GM23338 (cell line): ENCODE measurements at regions not wholly inside any gene's neighbourhood (a gene's known extent, or its start where the extent isn't known, plus 50 kb on each side); places are given as distances from the start of the nearest gene placed in this dataset.

Source experiments
- EZH2phosphoT487 ChIP-seq: fragments of 200-600 bp; sonication (generic); IDR thresholded peaks from one replicate; pipeline ENCODE4 v1.8.1; 2018; ENCODE audit warnings: antibody characterized with exemption; ENCODE audit not compliant: unreplicated experiment
- POLR2AphosphoS5 ChIP-seq: IDR thresholded peaks from 2 replicates; pipeline ENCODE4 v1.6.1; 2016; ENCODE audit warnings: antibody characterized with exemption, low read depth
- TF ChIP-seq, protein P1 (sequence below), 2 experiments: fragments of 200-600 bp in 1 of 2; sonication (generic) in 1 of 2; conservative IDR thresholded peaks; 2 replicates each; pipeline versions ENCODE4 v1.5.1 to v1.6.1; 2016 to 2017; ENCODE audit warnings: antibody characterized with exemption in 2 of 2, low read depth in 2 of 2, mild to moderate bottlenecking in 2 of 2, moderate library complexity in 1 of 2
- TF ChIP-seq, protein P2 (sequence below): IDR thresholded peaks from one replicate; pipeline ENCODE4 v1.6.1; 2018; ENCODE audit warnings: antibody characterized with exemption; ENCODE audit not compliant: unreplicated experiment

DNA sequence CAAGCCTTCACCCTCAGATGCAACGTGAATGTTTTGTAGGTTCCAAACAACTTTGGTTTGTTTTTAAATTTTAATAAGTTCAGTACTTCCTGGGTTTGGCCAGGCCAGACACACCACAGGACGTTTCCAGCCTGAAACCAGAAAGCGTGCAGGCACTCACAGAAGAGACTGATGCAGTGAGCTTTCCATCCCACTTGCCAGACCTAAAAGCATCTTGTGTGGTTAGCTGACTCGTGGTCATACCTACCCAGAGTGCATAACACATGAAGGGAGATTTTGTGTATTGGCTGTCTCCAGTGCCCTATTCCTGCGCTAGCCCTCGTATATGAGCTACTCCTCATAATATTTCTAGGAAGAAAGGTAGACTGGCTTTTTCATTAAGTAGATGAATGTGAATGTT, 297.3 kb upstream of the FAR2 start:
- no peak for TF ChIP-seq POLR2AphosphoS5
- TF ChIP-seq EZH2phosphoT487, result no peak
- TF ChIP-seq, protein P1, sequence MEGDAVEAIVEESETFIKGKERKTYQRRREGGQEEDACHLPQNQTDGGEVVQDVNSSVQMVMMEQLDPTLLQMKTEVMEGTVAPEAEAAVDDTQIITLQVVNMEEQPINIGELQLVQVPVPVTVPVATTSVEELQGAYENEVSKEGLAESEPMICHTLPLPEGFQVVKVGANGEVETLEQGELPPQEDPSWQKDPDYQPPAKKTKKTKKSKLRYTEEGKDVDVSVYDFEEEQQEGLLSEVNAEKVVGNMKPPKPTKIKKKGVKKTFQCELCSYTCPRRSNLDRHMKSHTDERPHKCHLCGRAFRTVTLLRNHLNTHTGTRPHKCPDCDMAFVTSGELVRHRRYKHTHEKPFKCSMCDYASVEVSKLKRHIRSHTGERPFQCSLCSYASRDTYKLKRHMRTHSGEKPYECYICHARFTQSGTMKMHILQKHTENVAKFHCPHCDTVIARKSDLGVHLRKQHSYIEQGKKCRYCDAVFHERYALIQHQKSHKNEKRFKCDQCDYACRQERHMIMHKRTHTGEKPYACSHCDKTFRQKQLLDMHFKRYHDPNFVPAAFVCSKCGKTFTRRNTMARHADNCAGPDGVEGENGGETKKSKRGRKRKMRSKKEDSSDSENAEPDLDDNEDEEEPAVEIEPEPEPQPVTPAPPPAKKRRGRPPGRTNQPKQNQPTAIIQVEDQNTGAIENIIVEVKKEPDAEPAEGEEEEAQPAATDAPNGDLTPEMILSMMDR (conservative IDR thresholded peaks at IDR 0.05; ENCODE audit: low read depth in 2 of 2), result no peak
- TF ChIP-seq, protein P2, sequence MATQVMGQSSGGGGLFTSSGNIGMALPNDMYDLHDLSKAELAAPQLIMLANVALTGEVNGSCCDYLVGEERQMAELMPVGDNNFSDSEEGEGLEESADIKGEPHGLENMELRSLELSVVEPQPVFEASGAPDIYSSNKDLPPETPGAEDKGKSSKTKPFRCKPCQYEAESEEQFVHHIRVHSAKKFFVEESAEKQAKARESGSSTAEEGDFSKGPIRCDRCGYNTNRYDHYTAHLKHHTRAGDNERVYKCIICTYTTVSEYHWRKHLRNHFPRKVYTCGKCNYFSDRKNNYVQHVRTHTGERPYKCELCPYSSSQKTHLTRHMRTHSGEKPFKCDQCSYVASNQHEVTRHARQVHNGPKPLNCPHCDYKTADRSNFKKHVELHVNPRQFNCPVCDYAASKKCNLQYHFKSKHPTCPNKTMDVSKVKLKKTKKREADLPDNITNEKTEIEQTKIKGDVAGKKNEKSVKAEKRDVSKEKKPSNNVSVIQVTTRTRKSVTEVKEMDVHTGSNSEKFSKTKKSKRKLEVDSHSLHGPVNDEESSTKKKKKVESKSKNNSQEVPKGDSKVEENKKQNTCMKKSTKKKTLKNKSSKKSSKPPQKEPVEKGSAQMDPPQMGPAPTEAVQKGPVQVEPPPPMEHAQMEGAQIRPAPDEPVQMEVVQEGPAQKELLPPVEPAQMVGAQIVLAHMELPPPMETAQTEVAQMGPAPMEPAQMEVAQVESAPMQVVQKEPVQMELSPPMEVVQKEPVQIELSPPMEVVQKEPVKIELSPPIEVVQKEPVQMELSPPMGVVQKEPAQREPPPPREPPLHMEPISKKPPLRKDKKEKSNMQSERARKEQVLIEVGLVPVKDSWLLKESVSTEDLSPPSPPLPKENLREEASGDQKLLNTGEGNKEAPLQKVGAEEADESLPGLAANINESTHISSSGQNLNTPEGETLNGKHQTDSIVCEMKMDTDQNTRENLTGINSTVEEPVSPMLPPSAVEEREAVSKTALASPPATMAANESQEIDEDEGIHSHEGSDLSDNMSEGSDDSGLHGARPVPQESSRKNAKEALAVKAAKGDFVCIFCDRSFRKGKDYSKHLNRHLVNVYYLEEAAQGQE, result no peak
